HG03521 (cell line): ENCODE measurements at regions not wholly inside any gene's neighbourhood (a gene's known extent, or its start where the extent isn't known, plus 50 kb on each side); places are given as distances from the start of the nearest gene placed in this dataset.

Source experiments
- ATAC-seq: cut with Tn5 transposase; IDR thresholded peaks from one replicate; pipeline ENCODE4 v1.9.1; 2021; ENCODE audit warnings: mild to moderate bottlenecking, moderate library complexity; ENCODE audit not compliant: unreplicated experiment

GRCh38 chr2:18684206-18685038 lies 95.1 kb upstream of the NT5C1B start:
- no peak for ATAC-seq

GRCh38 chr2:18682681-18683080 lies 93.3 kb upstream of the NT5C1B start:
- no peak for ATAC-seq

GRCh38 chr2:18677280-18677679 lies 87.9 kb upstream of the NT5C1B start:
- ATAC-seq: no peak

GRCh38 chr2:18674309-18674708 lies 84.9 kb upstream of the NT5C1B start:
- ATAC-seq: no peak

GRCh38 chr2:18671363-18671762 lies 82.0 kb upstream of the NT5C1B start:
- ATAC-seq: no peak

- ATAC-seq: no peak
Measured at GRCh38 chr2:18668221-18668620, 78.9 kb upstream of the NT5C1B start.

- no peak for ATAC-seq
Measured at GRCh38 chr2:18664421-18664820, 75.1 kb upstream of the NT5C1B start.

- ATAC-seq: no peak
Measured at GRCh38 chr2:18663861-18664260, 74.5 kb upstream of the NT5C1B start.

- no peak for ATAC-seq
Measured at GRCh38 chr2:18662689-18663088, 73.3 kb upstream of the NT5C1B start.

GRCh38 chr2:18659915-18660314 lies 70.5 kb upstream of the NT5C1B start:
- ATAC-seq: no peak

GRCh38 chr2:18656048-18656447 lies 66.7 kb upstream of the NT5C1B start:
- ATAC-seq: no peak

- no peak for ATAC-seq
Measured at GRCh38 chr2:18651842-18652774, 62.7 kb upstream of the NT5C1B start.

- no peak for ATAC-seq
Measured at GRCh38 chr2:18650221-18650620, 60.9 kb upstream of the NT5C1B start.

GRCh38 chr2:18649502-18650135 lies 60.2 kb upstream of the NT5C1B start:
- no peak for ATAC-seq

- ATAC-seq: no peak
Measured at GRCh38 chr2:18648161-18648560, 58.8 kb upstream of the NT5C1B start.

GRCh38 chr2:18647731-18648130 lies 58.4 kb upstream of the NT5C1B start:
- ATAC-seq: no peak

- no peak for ATAC-seq
Measured at GRCh38 chr2:18645315-18645714, 55.9 kb upstream of the NT5C1B start.

GRCh38 chr2:18644115-18644462 lies 54.7 kb upstream of the NT5C1B start:
- no peak for ATAC-seq

GRCh38 chr2:18643326-18644114 lies 54.2 kb upstream of the NT5C1B start:
- no peak for ATAC-seq

GRCh38 chr2:18641823-18642222 lies 52.5 kb upstream of the NT5C1B start:
- ATAC-seq: no peak
